WI38 (cell line): ENCODE measurements at regions not wholly inside any gene's neighbourhood (a gene's known extent, or its start where the extent isn't known, plus 50 kb on each side); places are given as distances from the start of the nearest gene placed in this dataset.
"Not testable (repeated sequence)": the region's sequence is repeated elsewhere in the genome, so short reads cannot be mapped to it uniquely, and the experiment has no call there.

Experiments used
- H3K4me3 ChIP-seq: 2 replicates; pipeline ENCODE4 v1.5.1; 2011; ENCODE audit warnings: low read depth, mild to moderate bottlenecking, control low read depth, low read length
- TF ChIP-seq, protein P1 (sequence below): IDR thresholded peaks from 2 replicates; pipeline ENCODE4 v1.5.1; 2012; ENCODE audit warnings: low read depth, mild to moderate bottlenecking, control low read depth, low read length

DNA sequence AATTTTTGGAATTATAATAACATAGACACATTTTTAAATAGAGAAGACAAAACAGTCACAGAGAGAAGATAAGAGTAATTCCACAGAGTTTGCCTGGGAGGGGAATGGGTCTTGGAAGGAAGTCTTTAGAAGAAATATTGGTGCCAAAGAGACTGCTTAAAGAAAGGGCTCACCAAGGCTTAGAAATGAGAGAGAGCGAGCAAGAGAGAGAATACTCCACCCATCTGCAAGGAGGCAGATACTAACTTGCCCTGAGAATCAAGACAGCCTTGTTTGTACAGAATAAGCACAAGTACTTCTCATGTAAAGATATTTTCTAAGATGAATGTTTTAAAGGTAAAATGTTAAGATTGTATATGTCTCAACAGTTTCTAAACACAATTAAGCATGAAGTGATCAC, 165.5 kb downstream of the SLC38A4 start:
- TF ChIP-seq, protein P1, sequence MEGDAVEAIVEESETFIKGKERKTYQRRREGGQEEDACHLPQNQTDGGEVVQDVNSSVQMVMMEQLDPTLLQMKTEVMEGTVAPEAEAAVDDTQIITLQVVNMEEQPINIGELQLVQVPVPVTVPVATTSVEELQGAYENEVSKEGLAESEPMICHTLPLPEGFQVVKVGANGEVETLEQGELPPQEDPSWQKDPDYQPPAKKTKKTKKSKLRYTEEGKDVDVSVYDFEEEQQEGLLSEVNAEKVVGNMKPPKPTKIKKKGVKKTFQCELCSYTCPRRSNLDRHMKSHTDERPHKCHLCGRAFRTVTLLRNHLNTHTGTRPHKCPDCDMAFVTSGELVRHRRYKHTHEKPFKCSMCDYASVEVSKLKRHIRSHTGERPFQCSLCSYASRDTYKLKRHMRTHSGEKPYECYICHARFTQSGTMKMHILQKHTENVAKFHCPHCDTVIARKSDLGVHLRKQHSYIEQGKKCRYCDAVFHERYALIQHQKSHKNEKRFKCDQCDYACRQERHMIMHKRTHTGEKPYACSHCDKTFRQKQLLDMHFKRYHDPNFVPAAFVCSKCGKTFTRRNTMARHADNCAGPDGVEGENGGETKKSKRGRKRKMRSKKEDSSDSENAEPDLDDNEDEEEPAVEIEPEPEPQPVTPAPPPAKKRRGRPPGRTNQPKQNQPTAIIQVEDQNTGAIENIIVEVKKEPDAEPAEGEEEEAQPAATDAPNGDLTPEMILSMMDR = no peak

DNA sequence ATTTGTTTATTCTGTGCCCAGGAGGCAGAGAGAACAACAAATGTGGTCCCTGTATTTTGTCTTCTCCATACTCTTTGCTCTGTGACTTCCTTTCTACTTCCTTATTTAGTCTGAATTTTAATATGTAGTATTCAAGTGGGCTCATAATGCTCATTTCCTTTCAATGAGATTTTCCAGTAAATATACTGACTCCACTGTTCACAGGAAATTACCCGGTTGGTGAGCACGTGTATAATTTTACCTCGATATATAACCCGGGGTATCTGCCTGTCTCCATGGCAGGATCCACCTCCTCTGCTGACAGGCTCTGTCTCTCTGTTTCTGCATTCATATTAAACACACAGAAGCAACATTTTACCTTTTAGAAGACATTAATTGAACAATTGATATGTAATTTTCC, 166.0 kb downstream of the SLC38A4 start:
- H3K4me3 ChIP-seq = no peak overlapping the region
- TF ChIP-seq, protein P1 = no peak

More for the DNA sequence above, 165.5 kb downstream of the SLC38A4 start:
- H3K4me3 ChIP-seq = peak overlapping the region; percentile 16

DNA sequence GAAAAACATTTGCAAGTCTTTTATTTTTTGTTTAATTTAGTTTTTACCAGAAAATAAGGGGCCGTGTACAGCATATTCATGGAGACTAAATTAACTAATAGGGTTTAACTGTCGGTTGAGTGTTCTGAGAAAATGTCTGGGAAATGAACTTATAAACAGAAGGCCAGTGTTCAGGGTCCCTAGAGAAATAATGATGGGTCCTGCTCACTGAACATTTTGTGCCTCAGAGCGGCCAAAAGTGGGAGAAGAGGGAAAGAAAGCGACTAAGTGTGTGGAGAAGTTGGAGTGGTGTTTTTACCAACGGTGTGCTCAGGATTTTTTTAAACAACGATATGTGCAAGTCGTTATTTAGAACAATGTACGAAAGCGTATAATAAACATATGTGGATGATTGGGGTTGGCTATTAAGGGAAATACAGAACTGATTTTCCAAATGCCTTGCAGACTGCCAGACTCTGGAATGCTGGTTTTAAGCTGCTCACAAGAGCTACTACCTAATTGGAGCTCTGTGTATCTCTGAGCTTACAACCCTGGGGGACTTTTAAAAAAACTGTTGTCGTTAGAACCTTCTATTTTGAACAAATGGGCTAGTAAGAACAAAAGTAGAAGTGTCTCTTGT, 166.7 kb downstream of the SLC38A4 start:
- no peak overlapping the region for H3K4me3 ChIP-seq
- TF ChIP-seq, protein P1 = no peak

DNA sequence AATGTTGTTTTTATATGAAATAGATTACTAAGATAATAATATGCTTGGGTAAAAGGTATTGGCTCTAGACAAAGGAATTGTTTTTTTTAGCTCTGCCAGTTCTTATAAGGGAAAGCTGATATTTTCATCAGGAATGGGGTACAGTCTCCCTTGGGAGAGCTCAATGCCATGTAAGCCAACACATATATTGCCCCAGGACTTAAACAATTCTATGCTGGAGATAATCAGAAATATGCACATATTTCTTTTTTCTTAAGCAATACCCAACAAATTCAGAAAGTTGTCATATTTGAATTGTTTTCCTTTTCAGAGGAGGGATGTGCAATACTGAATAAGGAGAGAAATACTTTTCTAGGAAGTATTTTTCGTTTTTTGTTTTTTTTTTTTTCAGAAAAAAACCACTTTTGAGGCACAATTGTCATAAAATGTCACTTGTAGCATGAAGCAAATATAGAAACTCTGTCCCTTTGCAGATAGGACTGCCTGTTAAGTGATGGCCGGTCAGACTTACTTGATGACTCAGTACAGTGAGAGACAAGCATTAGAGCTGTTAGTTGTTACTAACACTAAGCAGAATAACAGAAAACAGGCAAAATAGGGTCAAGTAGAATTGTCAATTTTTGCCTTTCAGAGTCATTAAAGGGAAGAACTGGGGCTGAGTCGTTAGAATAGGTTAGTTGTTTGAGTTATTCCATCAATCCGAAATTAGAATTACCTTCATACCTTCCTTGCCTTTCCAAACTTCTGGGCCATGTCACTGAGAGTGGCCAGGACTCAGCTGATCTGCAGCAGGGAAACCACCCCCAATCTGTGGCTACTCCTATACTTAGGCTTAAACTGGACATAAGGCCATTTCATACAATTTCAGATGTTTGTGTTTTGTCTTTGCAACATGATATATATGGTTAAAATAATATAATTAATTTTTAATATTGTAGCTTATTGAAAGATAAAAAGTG, 168.1 kb downstream of the SLC38A4 start:
- TF ChIP-seq, protein P1 = no peak
- H3K4me3 ChIP-seq = no peak overlapping the region

DNA sequence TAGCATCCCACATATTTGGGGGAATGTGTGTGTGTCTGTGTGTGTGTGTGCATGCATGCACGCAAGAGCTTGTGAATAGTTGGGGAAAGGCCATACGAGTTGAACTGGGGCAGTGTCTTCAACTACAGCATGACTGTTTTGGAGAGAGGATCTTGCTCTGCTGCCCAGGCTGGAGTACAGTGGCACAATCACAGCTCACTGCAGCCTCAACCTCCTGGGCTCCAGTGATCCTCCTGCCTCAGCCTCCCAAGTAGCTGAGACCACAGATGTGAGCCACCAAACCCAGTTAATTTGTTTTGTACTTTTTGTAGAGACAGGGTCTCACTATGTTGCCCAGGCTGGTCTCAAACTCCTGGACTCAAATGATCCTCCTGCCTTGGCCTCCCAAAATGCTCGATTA, 169.8 kb downstream of the SLC38A4 start:
- not testable (repeated sequence) for H3K4me3 ChIP-seq

DNA sequence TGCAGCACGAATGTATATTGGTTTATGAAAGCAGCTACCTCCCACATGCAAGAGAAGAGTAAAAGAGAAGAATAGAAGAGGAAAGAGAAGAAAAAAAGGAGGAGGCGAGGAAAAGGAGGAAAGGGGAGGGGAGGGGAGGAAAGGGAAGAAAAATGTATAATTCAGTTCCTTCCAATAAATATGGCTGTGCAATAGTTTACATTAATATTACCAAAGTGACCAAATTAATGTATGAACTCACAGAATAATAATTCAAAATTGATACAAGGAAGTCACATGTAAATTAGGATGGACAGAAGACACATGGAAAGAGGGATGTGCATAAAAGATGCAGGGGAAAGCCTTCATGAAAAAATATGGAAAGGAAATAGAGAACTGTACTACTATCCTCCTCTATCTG, 172.5 kb downstream of the SLC38A4 start:
- TF ChIP-seq, protein P1 = no peak
- H3K4me3 ChIP-seq = no peak overlapping the region

DNA sequence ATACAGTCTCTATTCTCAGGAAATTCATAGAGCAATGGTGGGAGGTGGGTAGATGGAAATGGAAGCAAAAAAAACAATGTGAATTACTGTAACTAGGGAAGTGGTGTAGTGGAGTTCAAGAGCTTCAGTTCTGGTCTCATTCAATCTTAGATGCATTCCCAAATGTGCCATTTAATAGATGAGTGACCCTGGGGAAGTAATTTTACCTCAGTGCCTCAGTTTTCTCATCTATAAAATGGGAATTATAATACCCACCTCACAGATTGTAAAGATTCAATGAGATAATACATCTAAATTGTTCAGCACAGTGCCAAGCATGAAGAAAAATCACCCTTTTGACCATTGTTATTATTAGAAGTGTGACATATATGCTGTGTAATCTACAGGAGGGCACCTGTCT, 173.1 kb downstream of the SLC38A4 start:
- no peak overlapping the region for H3K4me3 ChIP-seq
- TF ChIP-seq, protein P1 = no peak
